HL-60/S4 treated with retinoic acid at 250 ng/mL for 4 days and 3 days (cell line): ENCODE measurements at regions not wholly inside any gene's neighbourhood (a gene's known extent, or its start where the extent isn't known, plus 50 kb on each side); places are given as distances from the start of the nearest gene placed in this dataset.

ENCODE experiments used
- in situ Hi-C: fragments of 300-500 bp; cut with MboI; formaldehyde crosslinking; loops from 2 replicates; pipeline ENCODE4 v1.7.0; 2022; ENCODE audit warnings: low sequenced_read_pairs

DNA sequence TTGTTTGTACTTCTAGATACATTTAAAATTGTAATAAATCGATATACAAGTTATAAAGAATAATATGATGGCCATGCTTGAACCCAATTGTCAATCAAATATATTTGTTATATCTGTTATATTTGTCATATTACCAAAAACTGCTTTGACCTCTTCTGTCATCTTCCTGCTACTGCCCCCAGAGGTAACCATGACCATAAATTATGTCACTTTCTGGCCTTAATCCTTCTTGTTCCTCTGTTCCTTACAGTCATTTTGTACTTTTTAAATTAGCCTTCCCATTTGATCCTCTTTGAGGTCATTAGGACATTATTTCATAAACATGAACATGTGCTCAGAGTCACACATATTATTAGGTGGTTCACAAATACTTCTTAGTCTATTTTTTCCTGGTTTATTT lies 124.7 kb downstream of the HFE start:
- in situ Hi-C loops: no loop called here

DNA sequence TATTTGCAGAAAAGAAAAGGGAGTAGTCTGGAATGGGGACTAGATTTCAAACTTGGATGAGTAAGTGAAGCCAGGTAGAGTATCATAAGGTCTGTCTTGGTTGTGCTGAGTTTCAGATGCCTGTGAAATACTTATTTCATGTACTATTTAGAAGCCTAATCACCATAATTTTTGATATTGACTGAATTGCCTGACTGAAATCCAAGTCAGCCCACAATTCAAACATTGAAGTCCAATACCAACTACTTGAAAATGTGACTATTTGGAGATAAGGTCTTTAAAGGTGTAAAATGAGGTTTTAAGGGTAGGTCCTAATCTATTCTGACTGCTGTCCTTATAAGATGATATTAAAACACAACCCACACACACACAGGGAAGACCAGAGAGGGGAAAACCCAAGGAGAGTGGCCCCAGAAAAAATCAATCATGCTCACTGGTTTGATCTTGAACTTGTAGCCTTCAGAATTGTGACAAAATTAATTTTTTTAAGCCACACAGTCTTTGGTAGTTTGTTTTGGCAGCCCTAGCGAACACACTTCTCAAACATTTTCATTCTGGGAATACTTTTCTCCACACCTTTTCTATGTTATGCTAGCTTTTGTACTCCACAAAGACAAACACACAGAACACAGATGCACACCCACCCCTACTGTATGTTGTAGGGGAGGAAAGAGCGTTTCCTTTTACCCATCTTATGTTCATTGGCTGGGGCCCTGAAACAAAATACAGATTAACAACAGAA lies 126.3 kb downstream of the HFE start:
- in situ Hi-C loops: no loop called here

DNA sequence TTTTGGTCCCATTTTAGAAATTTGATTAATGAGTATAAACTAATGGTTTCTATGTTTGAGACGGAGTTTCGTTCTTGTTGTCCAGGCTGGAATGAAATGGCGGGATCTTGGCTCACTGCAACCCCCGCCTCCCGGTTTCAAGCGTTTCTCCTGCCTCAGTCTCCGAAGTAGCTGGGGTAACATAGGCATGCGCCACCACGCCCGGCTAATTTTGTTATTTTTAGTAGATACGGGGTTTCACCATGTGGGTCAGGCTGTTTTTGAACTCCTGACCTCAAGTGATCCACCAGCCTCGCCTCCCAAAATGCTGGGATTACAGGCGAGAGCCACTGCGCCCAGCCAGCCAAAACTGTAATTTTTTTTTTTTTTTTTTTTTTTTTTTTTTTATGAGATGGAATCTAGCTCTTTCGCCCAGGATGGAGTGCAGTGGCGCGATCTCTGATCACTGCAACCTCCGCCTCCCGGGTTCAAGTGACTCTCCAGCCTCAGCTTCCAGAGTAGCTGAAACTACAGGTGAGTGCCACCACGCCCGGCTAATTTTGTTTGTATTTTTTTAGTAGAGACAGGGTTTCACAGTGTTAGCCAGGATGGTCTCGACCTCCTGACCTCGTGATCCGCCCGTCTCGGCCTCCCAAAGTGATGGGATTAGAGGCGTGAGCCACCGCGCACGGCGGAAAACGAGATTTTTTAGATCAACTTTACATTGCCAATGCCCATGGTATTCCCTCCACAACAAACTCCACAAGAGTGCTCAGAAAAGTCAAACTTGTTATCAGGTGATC lies 127.8 kb downstream of the HFE start:
- in situ Hi-C loops: no loop called here

DNA sequence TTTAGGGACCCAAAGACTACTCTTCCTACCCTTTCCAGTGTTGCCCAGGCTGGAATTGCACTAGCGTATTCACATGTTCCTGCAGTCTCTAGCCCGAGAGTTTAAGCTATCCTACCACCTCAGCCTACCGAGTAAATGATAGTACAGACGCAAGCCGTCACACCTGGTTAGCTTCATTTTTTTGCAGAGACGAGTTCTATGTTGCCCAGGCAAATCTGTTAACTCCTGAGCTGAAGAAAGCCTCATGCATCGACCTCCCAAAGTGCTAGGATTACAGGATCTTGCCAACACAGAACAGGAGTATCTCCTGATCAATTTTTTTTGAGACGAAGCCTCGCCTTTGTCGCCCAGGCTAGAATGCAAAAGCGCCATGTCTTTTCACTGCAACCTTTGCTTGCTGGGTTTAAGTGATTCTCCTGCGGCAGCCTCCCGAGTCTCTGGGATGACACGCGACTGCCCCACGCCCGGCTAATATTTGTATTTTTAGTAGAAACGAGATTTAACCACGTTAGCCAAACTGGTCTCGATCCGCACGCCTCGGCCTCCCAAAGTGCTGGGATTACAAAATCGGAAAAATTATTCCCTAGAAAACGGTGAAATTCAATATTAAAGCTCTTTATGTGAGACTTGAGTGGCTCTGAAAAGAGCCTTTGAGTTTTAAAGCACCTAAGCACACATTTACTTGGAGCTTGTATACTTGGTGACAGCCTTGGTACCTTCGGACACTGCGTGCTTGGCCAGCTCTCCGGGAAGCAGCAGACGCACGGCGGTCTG lies 128.5 kb downstream of the HFE start:
- in situ Hi-C loops: no loop called here

DNA sequence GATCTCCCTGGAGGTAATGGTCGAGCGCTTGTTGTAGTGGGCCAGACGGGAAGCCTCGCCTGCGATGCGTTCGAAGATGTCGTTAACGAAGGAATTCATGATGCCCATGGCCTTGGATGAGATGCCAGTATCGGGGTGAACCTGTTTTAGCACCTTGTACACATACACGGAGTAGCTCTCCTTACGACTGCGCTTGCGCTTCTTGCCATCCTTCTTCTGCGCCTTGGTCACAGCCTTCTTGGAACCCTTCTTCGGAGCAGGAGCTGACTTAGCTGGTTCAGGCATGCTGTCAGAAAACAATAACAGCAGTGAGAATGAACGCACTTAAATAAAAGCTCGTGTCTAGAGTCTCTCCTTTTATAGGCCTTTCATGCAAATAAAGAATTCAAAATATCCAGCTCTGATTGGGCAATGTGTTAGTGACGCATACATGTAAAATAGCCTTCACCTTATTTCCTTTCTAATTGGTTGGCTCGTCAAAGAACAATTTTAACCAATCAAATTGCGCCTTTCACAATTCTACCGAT lies 129.2 kb downstream of the HFE start:
- in situ Hi-C loops: no loop called here

DNA sequence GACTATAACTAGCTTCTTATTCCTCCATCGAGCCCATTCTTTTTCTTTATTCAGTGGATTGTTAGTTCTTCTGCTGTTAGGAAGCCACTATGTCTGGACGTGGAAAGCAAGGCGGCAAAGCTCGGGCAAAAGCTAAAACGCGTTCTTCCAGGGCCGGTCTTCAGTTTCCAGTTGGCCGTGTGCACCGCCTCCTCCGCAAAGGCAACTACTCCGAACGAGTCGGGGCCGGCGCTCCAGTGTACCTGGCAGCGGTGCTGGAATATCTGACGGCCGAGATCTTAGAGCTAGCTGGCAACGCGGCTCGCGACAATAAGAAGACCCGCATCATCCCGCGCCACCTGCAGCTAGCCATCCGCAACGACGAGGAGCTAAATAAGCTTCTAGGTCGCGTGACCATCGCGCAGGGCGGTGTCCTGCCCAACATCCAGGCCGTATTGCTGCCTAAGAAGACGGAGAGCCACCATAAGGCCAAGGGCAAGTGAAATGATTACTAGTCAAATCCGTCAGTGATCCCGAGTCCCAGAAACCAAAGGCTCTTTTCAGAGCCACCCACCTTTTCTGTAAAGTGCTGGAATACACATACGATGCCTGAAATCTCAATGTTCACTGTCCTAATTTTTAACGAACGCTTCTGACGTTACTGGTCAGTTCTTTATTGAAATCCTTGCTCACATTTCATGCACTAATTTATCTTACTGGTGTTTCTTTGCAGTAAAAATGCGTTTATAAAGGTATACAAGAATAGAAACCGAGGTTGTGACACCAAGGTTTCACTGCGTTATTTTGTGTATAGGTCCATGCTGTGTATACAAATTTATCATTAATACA lies 129.9 kb downstream of the HFE start:
- in situ Hi-C loops: no loop called here

DNA sequence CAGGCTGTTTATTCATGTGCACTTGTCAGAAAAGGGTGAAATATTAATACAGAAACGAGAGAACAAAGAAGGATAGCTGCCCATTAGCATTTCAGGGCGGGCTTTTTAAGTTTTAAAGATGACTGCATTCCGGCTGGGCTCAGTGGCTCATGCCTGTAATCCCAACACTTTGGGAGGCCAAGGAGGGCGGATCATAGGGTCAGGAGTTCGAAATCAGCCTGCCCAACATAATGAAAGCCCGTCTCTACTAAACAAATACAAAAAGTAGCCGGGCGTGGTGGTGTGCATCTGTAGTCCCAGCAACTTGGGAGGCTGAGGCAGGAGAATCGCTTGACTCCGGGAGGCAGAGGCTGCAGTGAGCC lies 130.5 kb downstream of the HFE start:
- in situ Hi-C loops: no loop called here

DNA sequence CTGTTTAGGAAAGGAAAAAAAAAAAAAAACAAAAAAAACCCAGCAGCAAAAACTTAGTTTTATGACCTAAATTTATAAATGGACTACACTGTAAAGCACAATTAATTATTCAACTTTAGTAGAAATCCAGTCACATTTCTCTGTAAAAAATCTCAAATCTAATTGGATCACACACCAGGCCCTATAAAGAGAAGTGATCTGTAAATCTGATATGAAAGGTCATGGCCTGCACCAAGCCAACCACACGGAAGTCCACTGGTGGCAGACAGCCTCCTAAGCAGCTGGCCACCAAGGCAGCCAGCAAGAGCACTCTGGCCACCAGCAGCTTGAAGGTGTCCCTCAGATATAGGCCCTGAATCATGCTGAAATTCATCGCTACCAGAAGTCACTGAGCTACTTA lies 131.6 kb downstream of the HFE start:
- in situ Hi-C loops: no loop called here

DNA sequence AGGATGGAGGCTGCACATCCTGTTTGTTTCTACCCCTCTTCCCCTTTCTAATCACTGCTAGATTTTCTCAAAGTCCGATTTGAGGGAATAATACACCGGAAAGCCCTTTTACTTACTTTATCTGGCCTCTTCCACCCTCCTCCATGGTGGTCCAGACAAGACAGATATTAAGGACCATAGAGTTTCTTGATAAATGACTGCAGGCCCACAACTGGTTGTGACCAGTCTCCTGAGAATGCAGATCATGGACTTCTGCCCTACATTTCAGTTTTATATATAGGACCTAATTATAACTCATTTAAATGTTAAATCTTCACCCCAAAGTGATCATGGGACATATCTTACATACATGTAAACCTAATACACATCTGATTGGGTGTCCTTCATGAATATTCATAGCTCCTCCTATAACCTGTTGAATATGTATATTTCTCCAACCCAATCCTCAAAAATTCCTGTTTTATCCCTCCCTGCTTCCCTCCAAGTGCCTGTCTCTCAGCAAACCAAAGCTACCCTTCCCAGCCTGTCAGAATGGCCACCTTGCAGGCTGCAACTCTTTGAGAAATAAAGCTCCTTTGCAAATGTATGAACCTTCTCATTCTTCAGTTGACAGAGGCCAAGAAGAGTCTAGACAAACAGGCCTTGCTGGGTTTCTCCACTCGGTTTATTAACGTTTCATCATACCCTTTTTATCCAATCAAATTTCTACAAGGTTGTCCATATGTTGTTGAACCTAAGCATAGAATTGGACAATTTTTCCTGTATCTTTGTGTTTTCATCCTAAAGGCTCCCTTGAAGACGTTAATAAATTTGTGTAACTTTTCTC lies 133.1 kb downstream of the HFE start:
- in situ Hi-C loops: no loop called here

DNA sequence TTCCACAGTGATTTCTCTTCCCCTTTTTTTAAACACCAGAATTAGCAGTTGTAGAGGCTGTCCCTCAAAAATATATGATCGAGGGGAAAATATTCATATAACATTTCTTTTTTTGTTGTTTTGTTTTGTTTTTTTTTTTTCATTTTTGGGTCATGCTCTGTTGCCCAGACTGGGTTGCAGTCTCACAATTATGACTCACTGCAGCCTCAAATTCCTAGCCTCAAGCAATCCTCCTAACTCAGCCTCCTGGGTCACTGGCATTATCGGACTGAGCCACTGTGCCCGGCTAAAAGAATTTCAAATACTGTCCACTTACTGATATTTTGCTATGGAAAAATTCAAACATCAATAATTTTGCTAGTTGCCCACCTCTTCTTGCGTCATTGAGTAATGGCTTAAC lies 134.0 kb downstream of the HFE start:
- in situ Hi-C loops: no loop called here

DNA sequence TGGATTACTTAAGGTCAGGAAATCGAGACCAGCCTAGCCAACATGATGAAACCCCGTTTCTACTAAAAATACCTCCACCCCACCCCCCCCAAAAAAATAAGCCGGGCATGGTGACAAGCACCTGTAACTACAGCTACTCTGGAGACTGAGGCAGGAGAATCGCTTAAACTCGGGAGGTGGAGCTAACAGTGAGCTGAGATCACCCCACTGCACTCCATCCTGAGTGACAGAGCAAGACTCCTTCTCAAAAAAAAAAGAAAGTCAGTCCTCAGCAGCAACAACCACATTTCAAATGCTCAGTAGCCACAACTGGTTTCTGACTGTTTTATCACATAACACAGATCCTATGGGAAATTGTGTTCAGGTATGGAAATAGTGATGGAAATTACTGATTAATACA lies 135.3 kb downstream of the HFE start:
- in situ Hi-C loops: no loop called here

DNA sequence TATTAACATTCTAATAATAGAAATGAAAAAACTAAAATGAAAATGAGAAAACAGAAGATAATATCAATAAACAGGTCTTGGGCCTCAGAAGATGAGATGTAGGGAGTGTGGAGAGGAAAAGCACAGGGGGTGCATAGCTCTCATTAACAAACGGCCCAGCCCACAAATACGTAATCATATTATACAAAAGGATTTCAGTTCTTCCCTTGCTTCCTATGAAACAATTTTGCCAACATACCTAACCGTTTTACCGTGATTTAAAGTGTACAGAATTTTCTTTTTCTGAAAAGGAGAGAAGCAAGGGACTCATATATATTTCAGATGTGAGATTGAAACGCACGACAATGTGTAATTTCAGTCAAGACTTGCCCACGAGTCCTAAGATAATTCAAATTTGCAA lies 136.0 kb downstream of the HFE start:
- in situ Hi-C loops: no loop called here

DNA sequence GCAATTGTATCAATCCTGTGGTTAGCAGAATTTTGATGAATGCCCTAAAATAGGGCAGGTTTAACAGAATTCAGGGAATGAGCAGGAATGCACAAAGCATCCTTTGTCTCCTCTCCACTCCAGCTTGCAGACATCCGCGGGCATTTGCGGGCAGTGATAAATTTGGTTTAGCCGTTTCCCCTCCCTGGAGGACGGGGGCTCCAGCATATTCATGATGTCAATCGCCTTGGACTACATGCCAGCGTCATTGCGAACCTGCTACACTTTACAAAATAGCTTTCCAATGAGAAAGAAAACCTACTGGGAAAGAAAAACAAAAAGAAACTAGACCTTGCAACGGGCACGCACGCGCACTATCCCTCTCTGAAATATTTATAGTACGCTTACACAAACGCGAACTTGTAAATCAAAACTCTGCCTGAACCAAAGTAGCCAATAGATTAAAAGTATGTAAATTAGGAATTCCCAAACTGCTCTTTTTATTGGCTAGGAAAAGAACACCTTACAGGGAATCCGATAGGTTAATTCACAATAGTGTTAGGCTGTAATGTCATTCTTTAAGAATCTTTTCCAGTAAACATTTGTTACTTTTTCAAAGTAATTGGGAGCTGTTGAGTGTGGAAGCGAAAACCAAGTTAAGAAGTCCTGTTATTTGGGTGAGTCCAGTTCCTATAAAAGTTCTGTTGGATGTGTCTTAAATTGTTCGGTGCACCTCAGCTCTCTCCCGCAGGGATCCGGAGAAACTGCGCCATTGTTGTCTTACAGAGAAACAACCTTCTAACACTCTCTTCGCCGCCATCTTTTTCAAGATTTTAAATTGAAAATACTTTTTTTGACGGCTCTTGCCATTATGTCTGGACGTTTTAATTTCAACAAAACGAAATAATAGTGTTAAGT lies 136.7 kb downstream of the HFE start:
- in situ Hi-C loops: no loop called here

DNA sequence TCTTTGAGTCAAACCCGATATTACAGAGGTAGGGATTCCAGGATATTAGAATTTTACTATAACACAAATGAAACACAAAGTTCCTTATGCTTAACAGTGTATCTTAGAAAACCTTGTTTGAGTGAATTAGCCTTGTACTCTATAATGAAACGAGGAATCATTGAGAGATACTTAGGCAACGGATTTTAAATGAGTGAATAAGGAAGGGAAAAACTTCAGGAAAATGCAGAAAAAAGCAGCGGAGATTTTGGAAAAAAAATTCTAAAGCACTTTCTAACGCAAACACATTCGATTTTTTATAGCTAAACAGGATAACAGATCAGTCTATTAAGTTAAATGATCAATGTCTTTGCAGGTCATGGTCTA lies 137.3 kb downstream of the HFE start:
- in situ Hi-C loops: no loop called here

DNA sequence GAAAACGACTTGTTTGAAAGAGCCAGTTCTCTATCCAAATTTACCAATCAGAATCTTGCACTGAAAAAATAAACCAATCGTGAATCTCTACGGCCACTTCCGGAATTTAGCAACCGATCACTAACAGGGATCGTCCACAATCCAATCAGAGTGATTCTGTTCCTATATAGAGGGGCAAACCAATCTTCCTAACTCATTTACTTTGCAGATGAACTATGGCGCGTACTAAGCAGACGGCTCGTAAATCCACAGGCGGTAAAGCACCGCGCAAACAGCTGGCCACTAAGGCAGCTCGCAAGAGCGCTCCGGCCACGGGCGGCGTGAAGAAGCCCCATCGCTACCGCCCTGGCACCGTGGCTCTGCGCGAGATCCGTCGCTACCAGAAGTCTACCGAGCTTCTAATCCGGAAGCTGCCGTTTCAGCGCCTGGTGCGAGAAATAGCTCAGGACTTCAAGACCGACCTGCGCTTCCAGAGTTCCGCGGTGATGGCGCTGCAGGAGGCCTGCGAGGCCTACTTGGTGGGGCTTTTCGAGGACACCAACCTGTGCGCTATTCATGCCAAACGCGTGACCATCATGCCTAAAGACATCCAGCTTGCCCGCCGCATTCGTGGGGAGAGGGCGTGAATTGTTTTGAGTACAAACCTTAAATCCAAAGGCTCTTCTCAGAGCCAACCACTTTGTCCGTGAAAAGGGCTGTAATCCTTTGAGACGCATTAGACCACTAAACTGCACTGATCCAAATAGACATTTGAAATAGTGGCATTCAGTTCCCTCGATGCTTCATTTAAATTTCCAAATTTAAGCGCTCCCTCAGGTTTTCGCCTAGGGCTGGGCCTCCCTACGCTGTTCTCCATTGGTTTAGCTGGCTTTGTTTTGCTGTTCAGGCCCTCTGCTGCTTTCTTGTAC lies 138.0 kb downstream of the HFE start:
- in situ Hi-C loops: no loop called here

DNA sequence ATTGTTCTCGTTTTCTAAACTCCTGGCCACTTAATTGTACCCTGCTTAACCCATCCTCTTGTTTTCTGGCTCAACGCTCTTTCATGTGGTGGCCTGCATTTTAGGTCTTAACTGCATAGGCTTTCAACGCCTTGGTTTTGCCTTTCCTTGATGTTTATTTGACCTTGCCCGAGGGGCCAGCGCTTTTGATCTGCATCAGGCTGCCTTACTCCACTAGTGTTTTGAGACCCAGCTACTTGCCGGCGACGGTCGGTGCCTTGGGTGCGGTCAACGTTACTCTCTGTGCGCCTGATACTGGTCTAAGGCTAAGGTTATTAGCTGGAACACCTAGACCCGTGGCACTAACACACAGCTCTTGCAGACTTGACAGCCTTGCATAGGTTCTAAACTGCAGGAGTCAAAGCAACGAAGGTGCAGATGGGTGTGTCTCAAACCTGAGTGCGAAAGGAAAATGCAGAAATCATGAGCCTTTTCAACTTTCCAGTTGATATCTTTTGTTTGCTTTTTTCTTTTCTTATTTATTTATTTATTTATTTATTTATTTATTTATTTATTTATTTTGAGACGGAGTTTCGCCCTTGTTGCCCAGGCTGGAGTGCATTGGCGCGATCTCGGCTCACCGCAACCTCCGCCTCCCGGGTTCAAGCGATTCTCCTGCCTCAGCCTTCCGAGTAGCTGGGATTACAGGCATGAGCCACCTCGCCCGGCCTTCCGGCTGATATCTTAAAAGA lies 138.8 kb downstream of the HFE start:
- in situ Hi-C loops: no loop called here

DNA sequence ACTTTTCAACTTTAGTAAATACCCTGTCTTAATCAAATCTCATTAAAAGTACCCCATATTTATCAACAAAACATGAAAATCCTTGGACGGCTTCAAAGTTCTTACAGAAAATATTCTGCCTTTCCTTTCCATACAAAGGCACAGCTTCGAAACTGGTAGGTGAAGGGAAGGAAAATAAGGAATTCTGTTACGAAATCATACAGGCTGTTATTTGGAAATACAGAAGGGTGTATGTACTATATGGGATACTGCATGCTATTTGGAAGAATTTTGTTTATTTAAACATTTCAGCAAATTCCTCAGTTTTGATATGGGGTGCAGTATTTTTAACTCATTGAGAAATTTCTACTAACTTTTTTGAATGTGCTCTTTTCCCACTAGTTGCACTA lies 138.4 kb upstream of the BTN3A2 start:
- in situ Hi-C loops: no loop called here
